Fibroblast of lung (primary cell): ENCODE measurements at regions not wholly inside any gene's neighbourhood (a gene's known extent, or its start where the extent isn't known, plus 50 kb on each side); places are given as distances from the start of the nearest gene placed in this dataset.

Experiments
- CTCF ChIP-seq, 2 donors: IDR thresholded peaks in 1 of 2; conservative IDR thresholded peaks in 1 of 2; 1 replicate in 1 of 2; 2 replicates in 1 of 2; pipeline ENCODE4 v1.5.1; 2011 to 2012; ENCODE audit warnings: low read length in 2 of 2, control low read depth in 1 of 2, inconsistent platforms in 1 of 2, low read depth in 1 of 2, mild to moderate bottlenecking in 1 of 2
- EZH2 ChIP-seq: IDR thresholded peaks from 2 replicates; pipeline ENCODE4 v1.5.1; 2012; ENCODE audit warnings: low read length, control low read depth, mild to moderate bottlenecking; ENCODE audit errors: missing control alignments

GRCh38 chr2:180359522-180360282 is 352.6 kb upstream of the CWC22 start:
- TF ChIP-seq CTCF (conservative IDR thresholded peaks at IDR 0.05 in 1 of 2, IDR thresholded peaks at IDR 0.05 in 1 of 2; ENCODE audit: low read depth in 1 of 2, low read length in 2 of 2) (peak in 1 of 2 donors; percentile 10), EZH2 (no peak)
